T-helper 1 cell treated with Interleukin-12 subunit alpha and Interleukin-12 subunit beta and Interleukin-4 antibody, amounts not matched to agents 30 μg/mL and 1 μg/mL, for 36 hours (primary cell): ENCODE measurements at regions not wholly inside any gene's neighbourhood (a gene's known extent, or its start where the extent isn't known, plus 50 kb on each side); places are given as distances from the start of the nearest gene placed in this dataset.

Experiments
- H3K27ac Mint-ChIP-seq: one replicate; pipeline ENCODE4 v1.8.0; 2021; ENCODE audit warnings: mild to moderate bottlenecking, mixed read lengths
- H3K27me3 Mint-ChIP-seq: one replicate; pipeline ENCODE4 v1.8.0; 2021; ENCODE audit warnings: low read depth, mixed read lengths
- H3K36me3 Mint-ChIP-seq: one replicate; pipeline ENCODE4 v1.8.0; 2021; ENCODE audit warnings: low read depth, mixed read lengths
- H3K4me1 Mint-ChIP-seq: one replicate; pipeline ENCODE4 v1.8.0; 2021; ENCODE audit warnings: low read depth, mixed read lengths
- H3K4me3 Mint-ChIP-seq: one replicate; pipeline ENCODE4 v1.8.0; 2021; ENCODE audit warnings: mild to moderate bottlenecking, moderate library complexity, mixed read lengths
- H3K9me3 Mint-ChIP-seq: one replicate; pipeline ENCODE4 v1.8.0; 2021; ENCODE audit warnings: mixed read lengths

- H3K27ac Mint-ChIP-seq: no peak overlapping the region
- peaks cover 53% of the 10 kb centered on the region for H3K4me1 Mint-ChIP-seq
- H3K27me3 Mint-ChIP-seq: no peaks in the 10 kb centered on the region
- H3K9me3 Mint-ChIP-seq: no peaks in the 10 kb centered on the region
- no peak overlapping the region for H3K4me3 Mint-ChIP-seq
- H3K36me3 Mint-ChIP-seq: no peaks in the 10 kb centered on the region
Measured at GRCh38 chr7:50203521-50203920, 101.0 kb upstream of the IKZF1 start.

- Mint-ChIP-seq H3K27ac (no peak overlapping the region), H3K9me3 (no peaks in the 10 kb centered on the region), H3K4me1 (peaks cover 44% of the 10 kb centered on the region), H3K4me3 (no peak overlapping the region), H3K36me3 (no peaks in the 10 kb centered on the region), H3K27me3 (no peaks in the 10 kb centered on the region)
Measured at GRCh38 chr7:50202052-50202555, 102.4 kb upstream of the IKZF1 start.

GRCh38 chr7:50199824-50200223 lies 104.7 kb upstream of the IKZF1 start:
- Mint-ChIP-seq H3K4me1 (peaks cover 26% of the 10 kb centered on the region), H3K27ac (no peak overlapping the region), H3K27me3 (peaks cover 5% of the 10 kb centered on the region), H3K9me3 (no peaks in the 10 kb centered on the region), H3K36me3 (no peaks in the 10 kb centered on the region), H3K4me3 (no peak overlapping the region)

- no peak overlapping the region for H3K27ac Mint-ChIP-seq
- H3K4me1 Mint-ChIP-seq: peaks cover 14% of the 10 kb centered on the region
- no peaks in the 10 kb centered on the region for H3K36me3 Mint-ChIP-seq
- H3K4me3 Mint-ChIP-seq: no peak overlapping the region
- no peaks in the 10 kb centered on the region for H3K9me3 Mint-ChIP-seq
- peaks cover 24% of the 10 kb centered on the region for H3K27me3 Mint-ChIP-seq
Measured at GRCh38 chr7:50197549-50197948, 104.5 kb upstream of the ZPBP start.

GRCh38 chr7:50196719-50197118 lies 103.7 kb upstream of the ZPBP start:
- Mint-ChIP-seq H3K4me3 (no peak overlapping the region), H3K27ac (no peak overlapping the region), H3K9me3 (no peaks in the 10 kb centered on the region), H3K27me3 (peaks cover 24% of the 10 kb centered on the region), H3K4me1 (peaks cover 8% of the 10 kb centered on the region), H3K36me3 (no peaks in the 10 kb centered on the region)

GRCh38 chr7:50190776-50191175 lies 97.7 kb upstream of the ZPBP start:
- Mint-ChIP-seq H3K4me3 (no peak overlapping the region), H3K4me1 (no peaks in the 10 kb centered on the region), H3K27ac (peak overlapping the region; percentile 20), H3K27me3 (peaks cover 38% of the 10 kb centered on the region), H3K36me3 (no peaks in the 10 kb centered on the region), H3K9me3 (peaks cover 3% of the 10 kb centered on the region)

GRCh38 chr7:50189371-50189770 lies 96.3 kb upstream of the ZPBP start:
- Mint-ChIP-seq H3K4me1 (peaks cover 3% of the 10 kb centered on the region), H3K9me3 (peaks cover 3% of the 10 kb centered on the region), H3K27ac (no peak overlapping the region), H3K27me3 (peaks cover 29% of the 10 kb centered on the region), H3K36me3 (no peaks in the 10 kb centered on the region), H3K4me3 (no peak overlapping the region)

- peaks cover 3% of the 10 kb centered on the region for H3K4me1 Mint-ChIP-seq
- no peaks in the 10 kb centered on the region for H3K36me3 Mint-ChIP-seq
- H3K27ac Mint-ChIP-seq: no peak overlapping the region
- peaks cover 3% of the 10 kb centered on the region for H3K9me3 Mint-ChIP-seq
- peaks cover 8% of the 10 kb centered on the region for H3K27me3 Mint-ChIP-seq
- H3K4me3 Mint-ChIP-seq: no peak overlapping the region
Measured at GRCh38 chr7:50185951-50186682, 93.1 kb upstream of the ZPBP start.

GRCh38 chr7:50185208-50185607 lies 92.2 kb upstream of the ZPBP start:
- Mint-ChIP-seq H3K4me3 (no peak overlapping the region), H3K27me3 (no peaks in the 10 kb centered on the region), H3K36me3 (no peaks in the 10 kb centered on the region), H3K4me1 (peaks cover 3% of the 10 kb centered on the region), H3K27ac (no peak overlapping the region), H3K9me3 (no peaks in the 10 kb centered on the region)

- H3K36me3 Mint-ChIP-seq: no peaks in the 10 kb centered on the region
- peaks cover 7% of the 10 kb centered on the region for H3K27me3 Mint-ChIP-seq
- no peaks in the 10 kb centered on the region for H3K9me3 Mint-ChIP-seq
- H3K27ac Mint-ChIP-seq: no peak overlapping the region
- no peak overlapping the region for H3K4me3 Mint-ChIP-seq
- H3K4me1 Mint-ChIP-seq: peaks cover 3% of the 10 kb centered on the region
Measured at GRCh38 chr7:50184271-50184990, 91.4 kb upstream of the ZPBP start.

- H3K36me3 Mint-ChIP-seq: no peaks in the 10 kb centered on the region
- no peak overlapping the region for H3K4me3 Mint-ChIP-seq
- peaks cover 3% of the 10 kb centered on the region for H3K4me1 Mint-ChIP-seq
- H3K27me3 Mint-ChIP-seq: peaks cover 21% of the 10 kb centered on the region
- H3K27ac Mint-ChIP-seq: no peak overlapping the region
- H3K9me3 Mint-ChIP-seq: no peaks in the 10 kb centered on the region
Measured at GRCh38 chr7:50182759-50183158, 89.7 kb upstream of the ZPBP start.

GRCh38 chr7:50181081-50181480 lies 88.0 kb upstream of the ZPBP start:
- H3K9me3 Mint-ChIP-seq: no peaks in the 10 kb centered on the region
- peaks cover 3% of the 10 kb centered on the region for H3K4me1 Mint-ChIP-seq
- no peak overlapping the region for H3K27ac Mint-ChIP-seq
- no peak overlapping the region for H3K4me3 Mint-ChIP-seq
- no peaks in the 10 kb centered on the region for H3K36me3 Mint-ChIP-seq
- peaks cover 25% of the 10 kb centered on the region for H3K27me3 Mint-ChIP-seq

- H3K9me3 Mint-ChIP-seq: no peaks in the 10 kb centered on the region
- H3K27me3 Mint-ChIP-seq: peaks cover 27% of the 10 kb centered on the region
- no peak overlapping the region for H3K27ac Mint-ChIP-seq
- H3K36me3 Mint-ChIP-seq: no peaks in the 10 kb centered on the region
- H3K4me3 Mint-ChIP-seq: no peak overlapping the region
- H3K4me1 Mint-ChIP-seq: no peaks in the 10 kb centered on the region
Measured at GRCh38 chr7:50178166-50178565, 85.1 kb upstream of the ZPBP start.

GRCh38 chr7:50174948-50175347 lies 81.9 kb upstream of the ZPBP start:
- no peak overlapping the region for H3K4me3 Mint-ChIP-seq
- H3K4me1 Mint-ChIP-seq: no peaks in the 10 kb centered on the region
- peaks cover 42% of the 10 kb centered on the region for H3K27me3 Mint-ChIP-seq
- H3K27ac Mint-ChIP-seq: no peak overlapping the region
- no peaks in the 10 kb centered on the region for H3K36me3 Mint-ChIP-seq
- H3K9me3 Mint-ChIP-seq: no peaks in the 10 kb centered on the region
